Fibroblast of lung (primary cell): ENCODE measurements at regions not wholly inside any gene's neighbourhood (a gene's known extent, or its start where the extent isn't known, plus 50 kb on each side); places are given as distances from the start of the nearest gene placed in this dataset.

Source experiments
- CTCF ChIP-seq, 2 donors: IDR thresholded peaks in 1 of 2; conservative IDR thresholded peaks in 1 of 2; 1 replicate in 1 of 2; 2 replicates in 1 of 2; pipeline ENCODE4 v1.5.1; 2011 to 2012; ENCODE audit warnings: low read length in 2 of 2, control low read depth in 1 of 2, inconsistent platforms in 1 of 2, low read depth in 1 of 2, mild to moderate bottlenecking in 1 of 2
- EZH2 ChIP-seq: IDR thresholded peaks from 2 replicates; pipeline ENCODE4 v1.5.1; 2012; ENCODE audit warnings: low read length, control low read depth, mild to moderate bottlenecking; ENCODE audit errors: missing control alignments

- TF ChIP-seq CTCF (conservative IDR thresholded peaks at IDR 0.05 in 1 of 2, IDR thresholded peaks at IDR 0.05 in 1 of 2; ENCODE audit: low read depth in 1 of 2, low read length in 2 of 2): no peak
- TF ChIP-seq EZH2: no peak
Measured at GRCh38 chr3:82562896-82563295, 801.5 kb upstream of the GBE1 start.
